GM21390 (cell line): ENCODE measurements at regions not wholly inside any gene's neighbourhood (a gene's known extent, or its start where the extent isn't known, plus 50 kb on each side); places are given as distances from the start of the nearest gene placed in this dataset.
A peak's percentile ranks its signal among the peaks of the same experiment; 100 is the strongest.
"Not testable (repeated sequence)": the region's sequence is repeated elsewhere in the genome, so short reads cannot be mapped to it uniquely, and the experiment has no call there.

Experiments used
- ATAC-seq: cut with Tn5 transposase; IDR thresholded peaks from one replicate; pipeline ENCODE4 v1.9.1; 2021; ENCODE audit not compliant: unreplicated experiment

- peak; percentile 80 for ATAC-seq
These were observed 62.6 kb upstream of the CDR2 start for GRCh38 chr16:22436823-22437652.

- peak; percentile 26 for ATAC-seq
These were observed 62.0 kb upstream of the CDR2 start for GRCh38 chr16:22436326-22436822.

GRCh38 chr16:22431314-22431713 is 56.9 kb upstream of the CDR2 start:
- ATAC-seq = not testable (repeated sequence)

- ATAC-seq = no peak
These were observed 54.2 kb upstream of the CDR2 start for GRCh38 chr16:22428654-22429053.

GRCh38 chr16:22427556-22427955 is 53.1 kb upstream of the CDR2 start:
- no peak for ATAC-seq

- ATAC-seq = no peak
These were observed 51.4 kb upstream of the CDR2 start for GRCh38 chr16:22425847-22426246.

GRCh38 chr16:22425036-22425801 is 50.8 kb upstream of the CDR2 start:
- ATAC-seq = no peak

- ATAC-seq = no peak
These were observed 49.9 kb upstream of the CDR2 start for GRCh38 chr16:22424161-22424937.
